HG03469 (cell line): ENCODE measurements at regions not wholly inside any gene's neighbourhood (a gene's known extent, or its start where the extent isn't known, plus 50 kb on each side); places are given as distances from the start of the nearest gene placed in this dataset.
"Not testable (repeated sequence)": the region's sequence is repeated elsewhere in the genome, so short reads cannot be mapped to it uniquely, and the experiment has no call there.

Experiments
- ATAC-seq: cut with Tn5 transposase; IDR thresholded peaks from one replicate; pipeline ENCODE4 v1.9.1; 2021; ENCODE audit warnings: mild to moderate bottlenecking, moderate library complexity, moderate number of reproducible peaks; ENCODE audit not compliant: unreplicated experiment

GRCh38 chr7:131938788-131939187, 382.4 kb upstream of the PODXL start:
- ATAC-seq: not testable (repeated sequence)

- no peak for ATAC-seq
Measured at GRCh38 chr7:131937868-131938267, 381.4 kb upstream of the PODXL start.

GRCh38 chr7:131935180-131935579, 378.8 kb upstream of the PODXL start:
- ATAC-seq: no peak

- no peak for ATAC-seq
Measured at GRCh38 chr7:131934452-131934851, 378.0 kb upstream of the PODXL start.

- no peak for ATAC-seq
Measured at GRCh38 chr7:131933751-131934289, 377.4 kb upstream of the PODXL start.

DNA sequence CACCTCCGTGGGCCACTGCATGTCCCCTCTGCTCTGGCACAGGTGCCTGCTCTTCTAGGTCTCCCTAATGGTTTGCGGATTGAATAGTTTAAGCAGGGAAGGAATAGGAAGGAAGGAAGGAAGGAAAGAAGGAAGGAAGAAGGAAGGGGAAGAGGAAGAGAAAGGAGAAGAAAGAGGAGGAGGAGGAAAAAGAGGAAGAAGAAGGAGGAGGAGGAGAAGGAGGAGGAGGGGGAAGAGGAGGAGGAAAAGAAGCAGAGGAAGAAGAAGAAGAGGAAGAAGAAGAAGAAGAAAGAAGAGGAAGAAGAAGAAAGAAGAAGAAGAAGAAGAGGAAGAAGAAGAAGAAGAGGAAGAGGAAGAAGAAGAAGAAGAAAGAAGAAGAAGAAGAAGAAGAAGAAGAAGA, 376.8 kb upstream of the PODXL start:
- ATAC-seq: not testable (repeated sequence)

DNA sequence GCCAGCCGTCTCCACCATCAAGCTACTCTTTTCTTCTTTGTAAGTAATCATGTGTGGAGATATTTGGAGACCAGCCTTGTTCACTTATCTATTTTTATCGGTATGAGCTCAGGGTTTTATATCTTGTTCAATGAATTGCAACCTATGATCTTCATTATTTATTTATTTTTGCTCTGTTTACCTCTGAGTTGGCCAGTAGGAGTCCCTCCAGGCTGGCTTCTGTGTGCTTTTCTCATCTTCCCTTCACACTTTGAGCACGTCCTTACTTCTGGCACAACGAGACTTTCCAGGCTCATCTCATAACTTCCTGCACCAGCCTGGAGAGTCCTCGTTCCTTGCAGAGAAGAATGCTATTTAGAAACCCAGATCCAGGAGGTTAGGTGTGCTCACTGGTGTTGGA, 375.8 kb upstream of the PODXL start:
- no peak for ATAC-seq

DNA sequence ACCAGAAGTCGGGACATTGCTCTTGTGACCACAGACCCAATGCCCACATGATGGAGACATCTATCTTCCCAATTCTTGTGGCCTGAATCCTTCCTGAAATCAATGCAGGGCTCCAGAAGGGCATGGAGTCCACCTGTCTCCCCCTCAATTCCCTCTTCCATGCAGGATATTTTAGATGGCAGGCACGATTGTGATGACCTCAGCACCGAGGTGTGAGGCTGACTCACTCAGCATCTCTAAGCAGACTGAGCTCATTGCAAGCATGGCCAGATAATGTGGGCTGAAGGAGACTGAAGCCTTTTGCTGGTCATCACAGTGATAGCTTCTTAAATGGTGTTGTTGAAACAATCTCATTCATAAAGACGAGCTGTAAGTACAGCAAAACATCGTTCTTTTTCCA, 374.9 kb upstream of the PODXL start:
- ATAC-seq: no peak

GRCh38 chr7:131929632-131930031, 373.2 kb upstream of the PODXL start:
- ATAC-seq: no peak

- no peak for ATAC-seq
Measured at GRCh38 chr7:131927770-131928423, 371.5 kb upstream of the PODXL start.

- ATAC-seq: no peak
Measured at GRCh38 chr7:131925636-131926035, 369.2 kb upstream of the PODXL start.

GRCh38 chr7:131924857-131925256, 368.4 kb upstream of the PODXL start:
- no peak for ATAC-seq

DNA sequence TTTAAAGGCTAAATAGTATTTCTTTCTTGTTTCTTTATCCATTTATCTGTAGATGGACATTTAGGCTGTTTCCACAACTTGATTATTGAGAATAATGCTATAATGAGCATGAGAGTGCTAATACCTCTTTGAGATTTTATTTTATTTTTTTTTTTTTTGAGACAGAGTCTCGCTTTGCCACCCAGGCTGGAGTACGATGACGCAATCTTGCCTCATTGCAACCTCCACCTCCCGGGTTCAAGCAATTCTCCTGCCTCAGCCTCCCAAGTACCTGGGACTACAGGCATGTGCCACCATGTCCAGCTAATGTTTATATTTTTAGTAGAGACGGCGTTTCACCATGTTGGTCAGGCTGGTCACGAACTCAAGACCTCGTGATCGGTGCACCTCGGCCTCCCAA, 366.5 kb upstream of the PODXL start:
- not testable (repeated sequence) for ATAC-seq

- no peak for ATAC-seq
Measured at GRCh38 chr7:131921016-131921415, 364.6 kb upstream of the PODXL start.

DNA sequence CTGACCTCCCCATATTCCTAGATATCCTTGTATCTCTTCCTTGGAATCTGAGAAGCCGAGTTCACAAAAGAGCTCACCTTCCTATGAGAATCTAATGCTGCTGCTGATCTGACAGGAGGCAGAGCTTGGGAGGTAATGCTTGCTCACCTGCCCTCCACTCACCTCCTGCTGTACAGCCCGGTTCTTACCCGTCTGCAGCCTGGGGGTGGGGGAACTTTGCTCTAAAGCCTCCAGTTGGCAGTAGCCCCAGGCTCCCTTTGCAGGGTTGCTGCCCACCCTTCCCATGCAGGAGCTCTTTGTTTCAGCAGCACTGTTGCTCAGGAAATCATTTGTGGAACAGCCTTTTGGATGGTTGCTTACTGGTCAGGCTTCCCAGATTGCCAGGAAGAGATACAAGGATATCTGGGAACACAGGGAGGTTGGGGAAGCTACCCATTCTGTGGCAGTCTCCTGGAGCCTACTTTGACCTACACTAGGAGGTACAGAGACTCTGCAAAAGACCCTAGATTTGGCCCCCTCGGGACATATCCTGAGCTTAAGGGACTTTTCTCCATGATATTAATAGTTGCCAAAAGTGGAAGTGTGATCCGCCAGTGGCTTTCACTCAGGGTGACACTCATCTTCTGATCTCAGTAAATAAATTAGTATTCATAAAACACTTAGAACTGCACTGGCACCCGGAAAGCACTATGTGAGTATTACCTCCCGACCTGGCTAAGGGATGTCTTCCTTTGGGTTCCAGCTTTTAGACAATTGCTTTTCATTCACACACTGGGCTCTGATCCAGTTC, 363.7 kb upstream of the PODXL start:
- no peak for ATAC-seq

DNA sequence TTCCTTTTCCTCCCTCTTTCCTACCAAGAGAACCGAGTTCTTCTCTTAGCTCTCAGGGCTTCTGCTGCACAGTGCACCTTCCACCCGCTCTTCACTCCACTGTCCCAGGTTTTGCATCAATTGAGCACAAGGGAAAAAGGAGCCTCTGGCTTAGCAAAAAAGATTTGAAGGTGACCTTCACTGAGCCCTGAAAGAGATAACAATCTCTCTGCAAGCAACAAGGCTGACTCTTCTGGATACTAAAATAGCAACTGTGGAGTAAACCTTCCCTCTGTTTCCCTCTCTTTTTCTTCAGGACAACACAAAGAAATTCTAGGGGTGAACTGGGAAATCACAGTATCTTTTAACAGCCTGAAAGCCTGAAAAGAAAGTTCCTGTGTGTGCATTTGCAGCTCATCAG, 354.7 kb upstream of the PODXL start:
- ATAC-seq: no peak

DNA sequence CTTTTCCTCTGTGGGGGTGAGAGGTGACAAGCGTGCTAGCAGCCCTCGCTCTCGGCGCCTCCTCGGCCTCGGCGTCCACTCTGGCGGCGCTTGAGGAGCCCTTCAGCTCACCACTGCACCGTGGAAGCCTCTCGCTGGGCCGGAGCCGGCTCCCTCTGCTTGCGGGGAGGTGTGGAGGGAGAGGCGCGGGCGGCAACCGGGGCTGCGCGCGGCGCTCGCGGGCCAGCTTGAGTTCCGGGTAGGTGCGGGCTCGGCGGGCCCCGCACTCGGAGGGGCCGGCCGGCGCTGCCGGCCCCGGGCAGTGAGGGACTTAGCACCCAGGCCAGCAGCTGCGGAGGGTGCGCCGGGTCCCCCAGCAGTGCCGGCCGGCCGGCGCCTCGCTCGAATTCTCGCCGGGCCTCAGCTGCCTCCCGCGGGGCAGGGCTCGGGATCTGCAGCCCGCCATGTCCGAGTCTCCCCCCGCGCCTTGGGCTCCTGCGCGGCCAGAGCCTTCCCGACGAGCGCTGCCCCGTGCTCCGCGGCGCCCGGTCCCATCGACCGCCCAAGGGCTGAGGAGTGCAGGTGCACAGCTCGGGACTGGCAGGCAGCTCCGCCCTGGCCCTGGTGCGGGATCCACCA, 352.8 kb upstream of the PODXL start:
- ATAC-seq: no peak

DNA sequence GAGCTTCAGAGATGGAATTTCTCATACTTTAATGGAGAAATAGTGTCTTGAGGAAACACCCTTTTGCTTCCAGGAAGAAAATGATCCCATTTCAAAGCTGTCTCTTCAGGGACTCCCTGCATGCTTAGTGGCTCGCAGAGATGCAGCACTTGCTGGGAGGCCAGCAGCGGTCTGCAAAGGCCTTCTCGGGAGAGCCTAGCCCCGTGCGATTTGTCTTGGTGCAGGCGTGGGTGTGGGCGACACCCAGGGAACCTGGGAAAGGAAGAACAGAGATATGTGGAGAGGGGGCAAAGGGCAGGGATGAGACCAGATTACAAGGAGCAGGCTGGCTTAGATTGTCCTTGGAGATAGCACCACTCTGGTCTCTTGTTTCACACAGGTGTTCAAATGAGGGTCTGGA, 352.3 kb upstream of the PODXL start:
- no peak for ATAC-seq

DNA sequence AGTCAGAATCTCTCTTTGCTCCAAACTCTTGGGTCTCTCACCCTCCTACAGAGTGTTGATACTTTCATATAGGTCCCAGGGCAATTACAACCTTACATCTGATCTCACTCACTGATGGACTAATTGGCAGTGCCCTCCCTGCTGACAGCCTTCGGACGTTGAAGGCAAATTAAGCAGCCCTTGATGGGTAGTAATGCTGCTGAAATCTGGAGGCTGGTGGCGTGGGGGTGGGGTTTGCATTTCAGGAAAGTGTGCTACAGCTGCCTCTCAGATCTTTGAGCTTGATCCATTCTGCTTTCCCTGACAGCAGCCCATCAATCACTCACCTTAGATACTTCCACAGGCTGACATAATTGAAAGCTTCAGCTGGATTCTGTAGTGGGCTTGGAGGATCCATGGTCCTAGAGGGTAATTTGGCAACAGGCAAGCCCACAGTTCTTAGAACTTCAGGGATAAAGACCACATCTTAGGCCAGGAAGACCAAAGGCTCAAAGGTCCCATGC, 349.1 kb upstream of the PODXL start:
- ATAC-seq: no peak

DNA sequence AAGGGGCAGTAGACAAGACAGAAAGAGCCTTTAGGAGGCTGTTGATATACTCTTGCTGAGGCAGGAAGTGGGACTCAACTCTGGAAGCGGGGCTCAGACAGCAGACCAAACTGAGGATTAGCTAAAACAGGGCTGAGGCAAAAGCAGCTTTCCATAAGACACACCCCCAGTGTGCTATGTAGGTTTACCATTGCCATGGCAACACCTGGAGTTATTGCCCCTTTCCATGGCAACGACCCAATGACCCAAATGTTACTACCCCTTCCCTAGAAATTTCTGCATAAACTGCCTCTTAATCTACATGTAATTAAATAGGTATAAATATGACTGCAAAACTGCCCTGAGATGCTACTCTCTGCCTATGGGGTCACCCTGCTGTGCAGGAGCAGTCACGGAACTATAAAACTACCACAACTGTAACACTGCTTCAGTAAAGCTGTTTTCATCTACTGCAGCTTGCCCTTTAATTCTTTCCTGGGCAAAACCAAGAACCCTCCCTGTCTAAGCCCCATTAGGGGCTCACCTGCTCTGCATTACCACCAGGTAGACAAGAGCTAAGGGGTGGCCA, 348.4 kb upstream of the PODXL start:
- ATAC-seq: no peak

DNA sequence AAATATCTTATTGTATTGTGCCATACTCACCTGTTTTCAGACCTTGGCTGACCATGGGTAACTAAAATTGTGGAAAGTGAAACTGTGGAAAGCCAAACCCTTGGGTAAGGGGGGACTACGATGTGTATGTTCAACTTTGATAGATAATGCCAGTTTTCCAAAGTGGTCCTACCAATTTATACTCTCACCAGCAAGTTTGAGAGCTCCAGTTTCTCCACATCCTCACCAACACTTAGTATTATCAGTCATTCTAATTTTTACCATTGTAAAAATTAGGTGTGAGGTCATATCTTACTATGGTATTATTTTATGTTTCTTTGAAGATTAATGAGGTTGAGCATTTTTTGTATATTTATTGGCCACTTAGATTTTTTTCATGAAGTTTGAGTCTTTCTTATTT, 346.9 kb upstream of the PODXL start:
- no peak for ATAC-seq
